Transverse colon (tissue), 4 donors: ENCODE measurements at regions not wholly inside any gene's neighbourhood (a gene's known extent, or its start where the extent isn't known, plus 50 kb on each side); places are given as distances from the start of the nearest gene placed in this dataset.

Source experiments
- DNase-seq: peaks from one replicate; pipeline ENCODE4 v3.0.0-alpha.2; 2019
- H3K27ac ChIP-seq, 4 donors: fragments of 200-600 bp; sonication (generic); 2 replicates each; pipeline ENCODE4 v1.5.1; 2016 to 2018; ENCODE audit warnings: inconsistent platforms in 4 of 4
- H3K27me3 ChIP-seq: fragments of 200-600 bp; sonication (generic); 2 replicates; pipeline ENCODE4 v1.5.1; 2017; ENCODE audit warnings: inconsistent platforms
- H3K36me3 ChIP-seq, 4 donors: fragments of 200-600 bp; sonication (generic); 2 replicates each; pipeline ENCODE4 v1.5.1; 2017 to 2019; ENCODE audit warnings: inconsistent platforms in 4 of 4
- H3K4me1 ChIP-seq, 4 donors: fragments of 200-600 bp; sonication (generic); 2 replicates each; pipeline ENCODE4 v1.5.1; 2017 to 2020; ENCODE audit warnings: inconsistent platforms in 4 of 4
- H3K4me3 ChIP-seq, 4 donors: fragments of 200-600 bp; sonication (generic); 1 replicate in 1 of 4; 2 replicates in 3 of 4; pipeline versions ENCODE4 v1.5.1 to v1.6.1; 2017 to 2019; ENCODE audit warnings: inconsistent platforms in 4 of 4
- H3K9me3 ChIP-seq, 2 donors: fragments of 200-600 bp; sonication (generic); 2 replicates each; pipeline ENCODE4 v1.5.1; 2017 to 2019; ENCODE audit warnings: inconsistent platforms in 2 of 2
- CTCF ChIP-seq, 5 experiments: fragments of 200-600 bp in 3 of 5; fragments of 450-650 bp in 2 of 5; sonication (generic) in 3 of 5; IDR thresholded peaks; 1 replicate in 2 of 5; 2 replicates in 3 of 5; pipeline ENCODE4 v1.5.1; 2016 to 2017; ENCODE audit warnings: antibody characterized with exemption in 5 of 5, inconsistent platforms in 3 of 5, mild to moderate bottlenecking in 2 of 5, moderate library complexity in 1 of 5
- EP300 ChIP-seq: sonication (generic); formaldehyde crosslinking; IDR thresholded peaks from one replicate; pipeline ENCODE4 v1.6.1; 2017; ENCODE audit warnings: antibody characterized with exemption, low read depth
- POLR2A ChIP-seq: fragments of 450-650 bp; IDR thresholded peaks from one replicate; pipeline ENCODE4 v1.6.1; 2016; ENCODE audit warnings: antibody characterized with exemption, mild to moderate bottlenecking, moderate library complexity
- POLR2AphosphoS5 ChIP-seq, 3 donors: sonication (generic); formaldehyde crosslinking; IDR thresholded peaks; one replicate each; pipeline ENCODE4 v1.6.1; 2016; ENCODE audit warnings: antibody characterized with exemption in 3 of 3
- WGBS, 2 donors: methylation state at CpG; one replicate each; pipeline ENCODE4 v1.1.5; 2018; ENCODE audit warnings: low coverage in 1 of 2; 5-methylcytosine and 5-hydroxymethylcytosine counted together
- in situ Hi-C, 4 donors: fragments of 200-750 bp; cut with MboI; loops; one replicate each; pipeline versions ENCODE4 v1.15.0 to v1.15.1; 2017; ENCODE audit warnings: low sequenced_read_pairs in 3 of 4, low pct_ligation_motif_present in 1 of 4, low pct_unique_long_range_greater_than_20kb in 1 of 4
- intact Hi-C: fragments of 100-400 bp; cut with DNase I; formaldehyde crosslinking; loops from one replicate; pipeline ENCODE4 v1.15.1; 2023; ENCODE audit warnings: low total_unique reads

DNA sequence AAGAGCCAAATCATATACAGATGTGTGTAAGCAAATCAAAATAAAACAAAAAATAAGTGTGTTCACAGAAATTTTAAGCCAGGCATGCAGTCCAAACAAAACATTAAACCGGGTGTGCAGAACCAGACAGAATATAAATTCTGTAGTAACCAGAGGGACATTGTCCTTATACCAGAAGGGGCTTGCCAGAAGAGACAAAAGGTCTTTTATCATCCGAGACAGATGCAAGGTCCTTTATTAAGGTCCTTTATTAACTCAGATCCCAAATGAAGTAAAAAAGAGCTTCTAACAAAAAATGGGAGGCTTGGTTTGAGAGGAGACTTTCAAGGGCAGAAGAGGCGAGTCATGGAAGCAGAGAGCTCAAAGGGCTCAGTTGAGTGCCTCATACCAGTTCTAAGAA, 59.2 kb downstream of the RGS12 start:
- in situ Hi-C loops (loop anchor here in 1 of 4 donors (10.0 kb wide), 1 partner anchor 103 kb away; no protein-coding TSS in a partner anchor), intact Hi-C loops (no loop called here)
- no peaks in the 10 kb centered on the region for H3K4me1 ChIP-seq
- H3K27me3 ChIP-seq = no peaks in the 10 kb centered on the region
- TF ChIP-seq CTCF (IDR thresholded peaks at IDR 0.05) = no peak
- no peak for TF ChIP-seq POLR2AphosphoS5 (IDR thresholded peaks at IDR 0.05)
- TF ChIP-seq EP300 = no peak
- TF ChIP-seq POLR2A = no peak
- H3K4me3 ChIP-seq = no peak overlapping the region
- no peaks in the 10 kb centered on the region for H3K9me3 ChIP-seq
- no peak overlapping the region for H3K27ac ChIP-seq
- 84 to 87% methylated on average over 2 to 3 of the region's 3 CpGs for WGBS, 2 donors
- DNase-seq = no peak
- H3K36me3 ChIP-seq = no peaks in the 10 kb centered on the region

- H3K27ac ChIP-seq = no peak overlapping the region
- H3K9me3 ChIP-seq = no peaks in the 10 kb centered on the region
- no peaks in the 10 kb centered on the region for H3K27me3 ChIP-seq
- no peak for TF ChIP-seq POLR2A
- no peak for TF ChIP-seq CTCF (IDR thresholded peaks at IDR 0.05)
- TF ChIP-seq POLR2AphosphoS5 (IDR thresholded peaks at IDR 0.05) = no peak
- no peak for TF ChIP-seq EP300
- H3K4me1 ChIP-seq = no peaks in the 10 kb centered on the region
- in situ Hi-C loops (loop anchor here in 1 of 4 donors (10.0 kb wide), 1 partner anchor 102 kb away; no protein-coding TSS in a partner anchor), intact Hi-C loops (no loop called here)
- no peak overlapping the region for H3K4me3 ChIP-seq
- DNase-seq = no peak
- H3K36me3 ChIP-seq = no peaks in the 10 kb centered on the region
- WGBS, 2 donors = 96 to 97% methylated on average over 4 to 5 of the region's 5 CpGs
Observed at GRCh38 chr4:3352505-3352904, 59.7 kb downstream of the RGS12 start.

DNA sequence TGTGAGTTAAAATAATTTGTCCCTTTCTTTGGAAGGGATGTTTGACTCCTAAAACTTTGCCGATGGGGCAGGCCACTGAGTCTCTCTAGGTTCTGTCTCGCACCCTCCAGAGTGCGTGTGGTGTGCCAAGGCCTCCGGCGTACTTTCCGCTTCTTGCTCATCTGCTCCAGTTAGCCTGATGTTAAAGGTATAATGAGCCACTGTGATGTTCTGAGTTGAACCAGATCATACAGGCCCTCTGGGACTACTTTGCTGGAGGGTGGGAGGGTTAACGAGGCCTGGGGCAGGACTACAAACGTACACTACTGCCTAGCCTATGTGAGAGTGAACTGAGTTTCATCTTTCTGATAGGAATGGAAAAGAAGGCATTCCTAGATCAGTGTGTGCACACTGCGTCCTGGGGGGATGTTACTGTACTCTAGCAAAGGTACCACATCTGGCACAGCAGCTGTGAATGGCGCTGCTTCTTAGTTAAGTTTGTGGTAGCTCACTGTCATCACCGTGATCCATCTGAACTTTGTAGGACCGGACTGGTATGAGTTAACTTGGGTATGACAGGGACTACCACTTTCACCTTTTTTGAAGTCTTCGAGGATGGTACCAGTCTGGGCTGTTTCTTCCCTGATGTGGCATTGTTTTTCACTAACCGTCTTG, 60.2 kb downstream of the RGS12 start:
- H3K27me3 ChIP-seq = no peaks in the 10 kb centered on the region
- TF ChIP-seq POLR2AphosphoS5 (IDR thresholded peaks at IDR 0.05) (no peak), EP300 (no peak), POLR2A (no peak), CTCF (IDR thresholded peaks at IDR 0.05) (no peak)
- WGBS, 2 donors = 96% methylated on average over 14 of the region's 14 CpGs; no CpG with 5 or more reads in 1 of the 2 donors
- in situ Hi-C loops = loop anchor here in 1 of 4 donors (10.0 kb wide), 1 partner anchor 102 kb away; no protein-coding TSS in a partner anchor
- no peak overlapping the region for H3K4me3 ChIP-seq
- no peaks in the 10 kb centered on the region for H3K4me1 ChIP-seq
- intact Hi-C loops = no loop called here
- H3K9me3 ChIP-seq = no peaks in the 10 kb centered on the region
- H3K27ac ChIP-seq = no peak overlapping the region
- no peaks in the 10 kb centered on the region for H3K36me3 ChIP-seq
- DNase-seq = no peak

DNA sequence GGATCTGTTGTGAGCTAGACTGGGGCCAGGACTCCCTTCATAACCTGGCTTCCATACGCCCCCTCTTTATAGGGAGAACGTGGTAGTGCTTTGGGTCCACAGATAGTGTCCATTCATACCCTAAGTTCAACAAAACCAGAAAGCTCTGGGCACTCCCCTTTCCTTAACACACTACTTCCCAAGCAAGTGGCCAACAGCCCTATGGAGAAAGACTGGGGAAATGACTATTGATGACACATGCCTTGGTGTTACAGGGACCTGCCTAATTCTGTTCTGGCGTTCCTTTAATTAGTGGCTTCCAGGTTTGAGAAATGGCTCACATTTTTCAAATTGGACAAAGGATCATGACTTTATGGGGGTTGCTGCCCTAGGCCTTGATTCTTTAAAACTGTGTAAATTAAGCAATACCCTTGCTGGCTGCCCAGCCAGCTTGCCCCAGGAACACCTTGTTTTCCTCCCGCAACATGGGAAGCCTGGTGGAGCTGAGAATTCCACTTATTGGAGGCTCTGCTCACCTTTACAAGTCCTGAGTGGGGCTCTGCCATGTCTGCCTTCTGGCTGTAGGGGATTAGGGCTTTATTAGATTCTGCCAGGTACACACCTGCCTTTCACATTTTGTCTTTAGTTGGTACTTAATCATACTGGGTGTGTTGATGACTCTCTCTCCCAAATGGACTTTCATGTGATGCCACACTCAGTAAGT, 61.1 kb downstream of the RGS12 start:
- in situ Hi-C loops = loop anchor here in 1 of 4 donors (10.0 kb wide), 1 partner anchor 101 kb away; no protein-coding TSS in a partner anchor
- intact Hi-C loops = no loop called here
- WGBS, 2 donors = 92 to 100% methylated on average over 2 to 4 of the region's 4 CpGs

More for the DNA sequence above, 61.1 kb downstream of the RGS12 start:
- Histone ChIP-seq H3K36me3 (no peaks in the 10 kb centered on the region), H3K9me3 (no peaks in the 10 kb centered on the region), H3K4me3 (no peak overlapping the region), H3K27ac (no peak overlapping the region), H3K27me3 (no peaks in the 10 kb centered on the region), H3K4me1 (no peaks in the 10 kb centered on the region)
- TF ChIP-seq POLR2A = no peak
- no peak for TF ChIP-seq CTCF (IDR thresholded peaks at IDR 0.05)
- no peak for TF ChIP-seq POLR2AphosphoS5 (IDR thresholded peaks at IDR 0.05)
- no peak for TF ChIP-seq EP300
- no peak for DNase-seq
